Left hindlimb (tissue), 1 donor: ENCODE measurements at regions not wholly inside any gene's neighbourhood (a gene's known extent, or its start where the extent isn't known, plus 50 kb on each side); places are given as distances from the start of the nearest gene placed in this dataset.

ENCODE experiments used
- DNase-seq: peaks from one replicate; pipeline ENCODE4 v3.0.0-alpha.2; 2018

- no peak for DNase-seq
Measured at GRCh38 chr4:124591637-124592036, 120.9 kb downstream of the ANKRD50 start.

DNA sequence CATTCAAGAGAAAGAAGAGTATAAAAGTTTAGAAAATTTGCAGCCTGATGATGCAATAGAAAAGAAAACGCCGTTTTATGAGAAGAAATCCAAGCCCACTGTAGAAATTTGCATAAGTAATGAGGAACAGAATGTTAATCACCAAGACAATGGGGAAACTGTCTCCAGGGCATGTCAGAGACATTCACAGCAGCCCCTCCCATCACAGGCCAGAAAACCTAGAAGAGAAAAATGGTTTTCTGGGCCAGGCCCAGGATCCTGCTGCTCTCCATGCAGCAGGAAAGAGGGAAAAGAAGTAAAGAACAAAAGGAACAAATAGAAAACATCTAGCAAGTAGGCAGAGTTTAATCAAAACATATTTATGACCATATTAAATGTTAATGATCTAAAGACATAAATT, 119.0 kb downstream of the ANKRD50 start:
- no peak for DNase-seq

DNA sequence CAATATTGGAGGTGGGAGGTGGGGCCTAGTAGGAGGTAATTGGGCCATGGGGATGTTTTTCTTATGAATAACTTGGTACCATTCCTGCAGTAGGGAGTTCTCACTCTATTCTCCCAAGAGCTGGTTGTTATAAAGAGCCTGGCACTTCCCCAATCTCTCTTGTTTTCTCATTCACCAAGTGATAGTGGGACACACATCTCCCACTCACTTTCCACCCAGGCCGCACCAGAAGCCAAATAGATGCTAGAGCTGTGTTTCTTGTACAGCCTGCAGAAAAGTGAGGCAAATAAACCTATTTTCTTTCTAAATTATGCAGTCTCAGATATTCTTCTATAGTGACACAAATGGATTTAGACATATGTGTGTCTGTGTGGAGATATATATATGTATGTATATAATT, 117.6 kb downstream of the ANKRD50 start:
- DNase-seq: no peak

GRCh38 chr4:124596816-124597215, 115.7 kb downstream of the ANKRD50 start:
- DNase-seq: no peak

- no peak for DNase-seq
Measured at GRCh38 chr4:124610211-124610610, 102.3 kb downstream of the ANKRD50 start.
